HEK293 (cell line): ENCODE measurements at regions not wholly inside any gene's neighbourhood (a gene's known extent, or its start where the extent isn't known, plus 50 kb on each side); places are given as distances from the start of the nearest gene placed in this dataset.
"Not testable (repeated sequence)": the region's sequence is repeated elsewhere in the genome, so short reads cannot be mapped to it uniquely, and the experiment has no call there.

ENCODE experiments used
- CTCF ChIA-PET: fragments of 350-600 bp; formaldehyde crosslinking; extraction: SDS; loops from one replicate; lab custom pipeline; 2021; ENCODE audit warnings: antibody characterized with exemption; lab: Yijun Ruan, JAX
- POLR2A ChIA-PET: fragments of 300-600 bp; formaldehyde crosslinking; extraction: SDS; loops from one replicate; lab custom pipeline; 2020; ENCODE audit warnings: antibody characterized with exemption, inconsistent platforms; lab: Yijun Ruan, JAX
- H3K27ac ChIP-seq: fragments of 200-500 bp; sonication (Bioruptor generic); 2 replicates; pipeline ENCODE4 v1.5.1; 2014; ENCODE audit warnings: low read depth, low read length, control low read depth, inconsistent platforms; ENCODE audit errors: extremely low read depth
- H3K36me3 ChIP-seq, 2 experiments: fragments of 200-500 bp in 1 of 2; sonication (Bioruptor generic) in 1 of 2; 1 replicate in 1 of 2; 2 replicates in 1 of 2; pipeline ENCODE4 v1.5.1; 2014 to 2017; ENCODE audit warnings: inconsistent platforms in 2 of 2, low read length in 2 of 2; ENCODE audit not compliant: control insufficient read depth in 2 of 2, insufficient read depth in 1 of 2
- H3K4me1 ChIP-seq: fragments of 200-500 bp; sonication (Bioruptor generic); 2 replicates; pipeline ENCODE4 v1.5.1; 2014; ENCODE audit warnings: mild to moderate bottlenecking, low read length, inconsistent platforms; ENCODE audit not compliant: control insufficient read depth, insufficient read depth
- H3K4me3 ChIP-seq: 2 replicates; pipeline ENCODE4 v1.5.1; 2011; ENCODE audit warnings: low read depth, mild to moderate bottlenecking, control low read depth, low read length, moderate library complexity
- H3K9me3 ChIP-seq: fragments of 200-500 bp; sonication (Bioruptor generic); 2 replicates; pipeline ENCODE4 v1.5.1; 2014; ENCODE audit warnings: low read depth, low read length, inconsistent platforms; ENCODE audit not compliant: control insufficient read depth, insufficient read depth
- HOXC10 ChIP-seq: sonication (generic); formaldehyde crosslinking; IDR thresholded peaks from 2 replicates; pipeline ENCODE4 v1.8.1; 2023; ENCODE audit warnings: mild to moderate bottlenecking, missing genetic modification reagents
- IKZF3 ChIP-seq: fragments of 450-650 bp; IDR thresholded peaks from 2 replicates; pipeline ENCODE4 v1.5.0; 2018; ENCODE audit warnings: missing biosample characterization, mild to moderate bottlenecking, missing genetic modification characterization, moderate library complexity
- KLF16 ChIP-seq: fragments of 450-650 bp; formaldehyde crosslinking; IDR thresholded peaks from 2 replicates; pipeline ENCODE4 v1.5.1; 2017; ENCODE audit warnings: missing biosample characterization, missing genetic modification characterization
- OSR2 ChIP-seq: fragments of 450-650 bp; formaldehyde crosslinking; IDR thresholded peaks from 2 replicates; pipeline ENCODE4 v1.5.1; 2016; ENCODE audit warnings: missing biosample characterization, missing genetic modification characterization
- TCF7L2 ChIP-seq: IDR thresholded peaks from 2 replicates; pipeline ENCODE4 v1.6.1; 2011; ENCODE audit warnings: low read depth, mild to moderate bottlenecking, inconsistent platforms, low read length, moderate library complexity, borderline replicate concordance
- ZBTB8A ChIP-seq: fragments of 450-650 bp; formaldehyde crosslinking; IDR thresholded peaks from 2 replicates; pipeline ENCODE4 v1.5.1; 2016; ENCODE audit warnings: missing biosample characterization, missing genetic modification characterization
- ZFP37 ChIP-seq: fragments of 450-650 bp; formaldehyde crosslinking; IDR thresholded peaks from 2 replicates; pipeline ENCODE4 v1.5.1; 2016; ENCODE audit warnings: missing biosample characterization, missing genetic modification characterization
- ZNF10 ChIP-seq: fragments of 450-650 bp; formaldehyde crosslinking; IDR thresholded peaks from 2 replicates; pipeline ENCODE4 v1.5.1; 2017; ENCODE audit warnings: missing biosample characterization, missing genetic modification characterization
- ZNF112 ChIP-seq: fragments of 450-650 bp; formaldehyde crosslinking; IDR thresholded peaks from 2 replicates; pipeline ENCODE4 v1.5.0; 2017; ENCODE audit warnings: missing biosample characterization, missing genetic modification characterization
- ZNF133 ChIP-seq: fragments of 450-650 bp; formaldehyde crosslinking; IDR thresholded peaks from 2 replicates; pipeline ENCODE4 v1.5.1; 2016; ENCODE audit warnings: missing biosample characterization, missing genetic modification characterization
- ZNF146 ChIP-seq: fragments of 450-650 bp; formaldehyde crosslinking; IDR thresholded peaks from 2 replicates; pipeline ENCODE4 v1.5.1; 2016; ENCODE audit warnings: missing biosample characterization, missing genetic modification characterization
- ZNF157 ChIP-seq: fragments of 450-650 bp; formaldehyde crosslinking; IDR thresholded peaks from 2 replicates; pipeline ENCODE4 v1.5.1; 2016; ENCODE audit warnings: missing biosample characterization, missing genetic modification characterization
- ZNF2 ChIP-seq: fragments of 450-650 bp; formaldehyde crosslinking; IDR thresholded peaks from 2 replicates; pipeline ENCODE4 v1.5.1; 2016; ENCODE audit warnings: missing biosample characterization, missing genetic modification characterization
- ZNF404 ChIP-seq: fragments of 450-650 bp; formaldehyde crosslinking; IDR thresholded peaks from 2 replicates; pipeline ENCODE4 v1.5.1; 2017; ENCODE audit warnings: missing biosample characterization, missing genetic modification characterization
- ZNF514 ChIP-seq: fragments of 450-650 bp; formaldehyde crosslinking; IDR thresholded peaks from 2 replicates; pipeline ENCODE4 v1.5.1; 2016; ENCODE audit warnings: missing biosample characterization, missing genetic modification characterization
- ZNF544 ChIP-seq: fragments of 450-650 bp; formaldehyde crosslinking; IDR thresholded peaks from 2 replicates; pipeline ENCODE4 v1.5.0; 2017; ENCODE audit warnings: missing biosample characterization, missing genetic modification characterization
- ZNF621 ChIP-seq: fragments of 450-650 bp; formaldehyde crosslinking; IDR thresholded peaks from 2 replicates; pipeline ENCODE4 v1.5.1; 2017; ENCODE audit warnings: missing biosample characterization, missing genetic modification characterization
- ZNF677 ChIP-seq: fragments of 450-650 bp; IDR thresholded peaks from 2 replicates; pipeline ENCODE4 v1.5.0; 2018; ENCODE audit warnings: missing biosample characterization, mild to moderate bottlenecking, missing genetic modification characterization, moderate library complexity
- ZNF747 ChIP-seq: fragments of 450-650 bp; formaldehyde crosslinking; IDR thresholded peaks from 2 replicates; pipeline ENCODE4 v1.5.1; 2016; ENCODE audit warnings: missing biosample characterization, missing genetic modification characterization
- ZNF777 ChIP-seq: fragments of 450-650 bp; formaldehyde crosslinking; IDR thresholded peaks from 2 replicates; pipeline ENCODE4 v1.5.1; 2017; ENCODE audit warnings: missing biosample characterization, missing genetic modification characterization, borderline replicate concordance
- TF ChIP-seq, protein P1 (sequence below): fragments of 450-650 bp; formaldehyde crosslinking; IDR thresholded peaks from 2 replicates; pipeline ENCODE4 v1.5.1; 2016; ENCODE audit warnings: missing biosample characterization, missing genetic modification characterization
- TF ChIP-seq, protein P2 (sequence below): fragments of 450-650 bp; formaldehyde crosslinking; IDR thresholded peaks from 2 replicates; pipeline ENCODE4 v1.5.1; 2016; ENCODE audit warnings: missing biosample characterization, missing genetic modification characterization
- TF ChIP-seq, protein P3 (sequence below): fragments of 450-650 bp; formaldehyde crosslinking; IDR thresholded peaks from 2 replicates; pipeline ENCODE4 v1.5.1; 2017; ENCODE audit warnings: missing biosample characterization, missing genetic modification characterization

DNA sequence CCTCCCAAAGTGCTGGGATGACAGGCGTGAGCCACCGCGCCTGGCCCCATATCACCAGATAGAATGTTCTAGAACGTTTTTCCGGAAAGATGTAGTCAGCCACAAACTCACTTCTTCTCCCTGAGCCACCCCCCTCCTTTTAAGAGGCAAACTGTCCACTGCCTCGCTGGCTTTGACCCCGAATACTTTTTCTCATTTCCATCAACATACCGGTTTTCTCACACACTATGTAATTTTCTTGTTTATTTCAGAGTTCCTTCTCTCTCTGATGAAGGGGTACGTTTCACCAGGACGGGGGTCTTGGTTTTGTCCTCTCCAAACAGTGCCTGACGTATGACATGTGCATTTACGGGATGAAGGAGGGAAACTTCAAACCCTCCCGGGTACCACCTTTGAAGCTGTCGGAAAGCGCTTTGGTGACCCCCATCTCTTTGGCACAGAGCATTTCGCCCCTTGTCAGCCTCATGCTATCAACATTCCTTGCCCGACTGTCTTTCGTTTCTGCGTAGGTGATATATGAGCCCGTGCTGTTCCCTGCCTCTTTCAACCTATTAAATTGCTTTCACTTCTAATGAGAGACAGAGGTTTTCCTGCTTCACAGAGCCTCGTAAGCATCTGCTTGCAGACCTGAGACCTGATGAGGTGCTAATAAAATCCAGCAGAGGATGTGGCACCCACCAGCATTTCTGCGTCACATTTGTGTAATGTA lies 73.8 kb downstream of the CRLF2 start (continued):
- TF ChIP-seq, protein P1, sequence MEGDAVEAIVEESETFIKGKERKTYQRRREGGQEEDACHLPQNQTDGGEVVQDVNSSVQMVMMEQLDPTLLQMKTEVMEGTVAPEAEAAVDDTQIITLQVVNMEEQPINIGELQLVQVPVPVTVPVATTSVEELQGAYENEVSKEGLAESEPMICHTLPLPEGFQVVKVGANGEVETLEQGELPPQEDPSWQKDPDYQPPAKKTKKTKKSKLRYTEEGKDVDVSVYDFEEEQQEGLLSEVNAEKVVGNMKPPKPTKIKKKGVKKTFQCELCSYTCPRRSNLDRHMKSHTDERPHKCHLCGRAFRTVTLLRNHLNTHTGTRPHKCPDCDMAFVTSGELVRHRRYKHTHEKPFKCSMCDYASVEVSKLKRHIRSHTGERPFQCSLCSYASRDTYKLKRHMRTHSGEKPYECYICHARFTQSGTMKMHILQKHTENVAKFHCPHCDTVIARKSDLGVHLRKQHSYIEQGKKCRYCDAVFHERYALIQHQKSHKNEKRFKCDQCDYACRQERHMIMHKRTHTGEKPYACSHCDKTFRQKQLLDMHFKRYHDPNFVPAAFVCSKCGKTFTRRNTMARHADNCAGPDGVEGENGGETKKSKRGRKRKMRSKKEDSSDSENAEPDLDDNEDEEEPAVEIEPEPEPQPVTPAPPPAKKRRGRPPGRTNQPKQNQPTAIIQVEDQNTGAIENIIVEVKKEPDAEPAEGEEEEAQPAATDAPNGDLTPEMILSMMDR (tag by site-specific recombination) = no peak
- TF ChIP-seq KLF16 (tag by site-specific recombination) (no peak), TCF7L2 (no peak), ZNF133 (tag by site-specific recombination) (no peak), ZNF157 (tag by site-specific recombination) (no peak)

DNA sequence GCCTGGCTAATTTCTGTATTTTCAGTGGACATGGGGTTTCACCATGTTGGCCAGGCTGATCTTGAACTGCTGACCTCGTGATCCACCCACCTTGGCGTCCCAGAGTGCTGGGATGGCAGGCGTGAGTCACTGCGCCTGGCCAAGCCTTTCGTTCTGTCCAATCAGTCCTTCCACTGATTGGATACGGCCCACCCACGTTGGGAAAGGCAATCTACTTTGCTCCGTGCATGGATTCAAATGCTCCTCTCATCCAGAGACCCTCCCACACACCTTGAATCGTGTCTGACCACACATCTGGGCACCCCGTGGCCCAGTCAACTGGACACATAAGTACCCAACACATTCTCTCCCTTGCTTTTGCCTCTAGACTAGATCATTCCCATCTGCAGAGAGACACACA lies 74.9 kb downstream of the CRLF2 start:
- ChIA-PET POLR2A (no interaction called here), CTCF (no interaction called here)

DNA sequence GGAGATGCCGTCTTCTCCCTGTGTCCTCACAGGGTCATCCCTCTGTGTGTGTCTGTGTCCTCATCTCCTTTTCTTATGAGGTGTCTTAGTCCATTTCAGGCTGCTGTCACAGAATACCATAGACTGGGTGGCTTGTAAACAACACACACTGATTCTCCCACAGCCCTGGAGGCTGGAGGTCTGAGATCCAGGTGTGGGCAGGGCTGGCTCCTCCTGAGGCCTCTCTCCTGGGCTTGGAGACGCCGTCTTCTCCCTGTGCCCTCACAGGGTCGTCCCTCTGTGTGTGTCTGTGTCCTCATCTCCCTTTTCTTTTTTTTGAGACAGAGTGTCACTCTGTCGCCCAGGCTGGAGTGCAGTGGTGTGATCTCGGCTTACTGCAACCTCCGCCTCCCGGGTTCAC lies 75.9 kb downstream of the CRLF2 start:
- CTCF ChIA-PET, H3K36me3 ChIP-seq, POLR2A ChIA-PET, H3K4me3 ChIP-seq, H3K27ac ChIP-seq, H3K4me1 ChIP-seq, H3K9me3 ChIP-seq: not testable (repeated sequence)

More for the DNA sequence above, 74.9 kb downstream of the CRLF2 start:
- TF ChIP-seq ZNF10 = peak; percentile 98
- TF ChIP-seq ZNF146 (tag by site-specific recombination) = no peak
- H3K9me3 ChIP-seq = no peaks in the 10 kb centered on the region
- H3K4me3 ChIP-seq = no peak overlapping the region
- no peak overlapping the region for H3K27ac ChIP-seq
- H3K4me1 ChIP-seq = no peaks in the 10 kb centered on the region
- no peaks in the 10 kb centered on the region for H3K36me3 ChIP-seq

DNA sequence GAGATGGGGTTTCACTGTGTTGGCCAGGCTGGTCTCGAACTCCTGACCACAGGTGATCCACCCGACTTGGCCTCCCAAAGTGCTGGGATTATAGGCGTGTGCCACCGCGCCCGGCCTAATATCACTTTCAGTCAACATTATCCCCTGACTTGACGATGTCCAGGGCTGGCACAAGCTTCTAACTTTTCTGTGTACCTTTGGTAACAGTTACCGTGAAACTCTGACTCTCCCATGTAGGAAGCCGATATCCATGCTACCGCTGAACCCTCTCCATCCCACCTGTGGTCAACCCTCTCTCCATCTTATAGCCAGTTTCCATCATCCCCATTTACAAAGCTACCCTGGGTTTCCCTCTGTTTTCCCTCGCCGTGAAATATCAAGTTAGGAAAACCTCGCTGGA lies 77.5 kb downstream of the CRLF2 start:
- CTCF ChIA-PET = no interaction called here
- no peak for TF ChIP-seq HOXC10 (CRISPR knock-in tag)
- no peak for TF ChIP-seq ZFP37 (tag by site-specific recombination)
- TF ChIP-seq ZNF404 (tag by site-specific recombination) = no peak
- TF ChIP-seq ZNF777 (tag by site-specific recombination) = no peak
- no peak for TF ChIP-seq ZNF677 (tag by site-specific recombination)
- TF ChIP-seq ZNF747 (tag by site-specific recombination) = no peak
- TF ChIP-seq, all 188 proteins: peak for 0
- POLR2A ChIA-PET = no interaction called here
- Histone ChIP-seq H3K27ac (no peak overlapping the region), H3K36me3 (no peaks in the 10 kb centered on the region), H3K4me1 (no peaks in the 10 kb centered on the region), H3K4me3 (no peak overlapping the region), H3K9me3 (no peaks in the 10 kb centered on the region)

DNA sequence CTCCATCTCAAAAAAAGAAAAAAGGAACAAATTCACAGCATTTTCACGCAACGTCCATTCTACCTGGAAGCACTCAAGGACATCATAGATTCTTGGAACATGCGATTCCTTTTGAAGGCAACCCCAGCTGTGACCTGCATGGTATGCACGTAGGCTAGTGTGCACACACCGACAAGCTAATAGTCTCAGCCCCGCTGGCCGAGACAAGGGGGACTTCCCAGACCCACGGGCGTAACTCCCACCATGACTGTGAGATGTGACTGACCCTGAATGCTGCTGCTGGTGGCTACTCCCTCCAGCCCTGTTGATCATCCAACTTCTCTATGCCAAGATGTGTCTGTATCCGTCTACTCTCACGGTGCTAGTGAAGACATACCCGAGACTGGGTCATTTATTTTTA lies 78.3 kb downstream of the CRLF2 start:
- TF ChIP-seq, protein P2, sequence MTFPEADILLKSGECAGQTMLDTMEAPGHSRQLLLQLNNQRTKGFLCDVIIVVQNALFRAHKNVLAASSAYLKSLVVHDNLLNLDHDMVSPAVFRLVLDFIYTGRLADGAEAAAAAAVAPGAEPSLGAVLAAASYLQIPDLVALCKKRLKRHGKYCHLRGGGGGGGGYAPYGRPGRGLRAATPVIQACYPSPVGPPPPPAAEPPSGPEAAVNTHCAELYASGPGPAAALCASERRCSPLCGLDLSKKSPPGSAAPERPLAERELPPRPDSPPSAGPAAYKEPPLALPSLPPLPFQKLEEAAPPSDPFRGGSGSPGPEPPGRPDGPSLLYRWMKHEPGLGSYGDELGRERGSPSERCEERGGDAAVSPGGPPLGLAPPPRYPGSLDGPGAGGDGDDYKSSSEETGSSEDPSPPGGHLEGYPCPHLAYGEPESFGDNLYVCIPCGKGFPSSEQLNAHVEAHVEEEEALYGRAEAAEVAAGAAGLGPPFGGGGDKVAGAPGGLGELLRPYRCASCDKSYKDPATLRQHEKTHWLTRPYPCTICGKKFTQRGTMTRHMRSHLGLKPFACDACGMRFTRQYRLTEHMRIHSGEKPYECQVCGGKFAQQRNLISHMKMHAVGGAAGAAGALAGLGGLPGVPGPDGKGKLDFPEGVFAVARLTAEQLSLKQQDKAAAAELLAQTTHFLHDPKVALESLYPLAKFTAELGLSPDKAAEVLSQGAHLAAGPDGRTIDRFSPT (tag by site-specific recombination) = no peak
- TF ChIP-seq ZNF112 (tag by site-specific recombination) = no peak
- no peak for TF ChIP-seq IKZF3 (tag by site-specific recombination)
- TF ChIP-seq ZNF514 = no peak
- TF ChIP-seq OSR2 (tag by site-specific recombination) = no peak
- TF ChIP-seq ZNF2 (tag by site-specific recombination) = no peak
- no peak for TF ChIP-seq ZNF404 (tag by site-specific recombination)
- TF ChIP-seq, protein P3, sequence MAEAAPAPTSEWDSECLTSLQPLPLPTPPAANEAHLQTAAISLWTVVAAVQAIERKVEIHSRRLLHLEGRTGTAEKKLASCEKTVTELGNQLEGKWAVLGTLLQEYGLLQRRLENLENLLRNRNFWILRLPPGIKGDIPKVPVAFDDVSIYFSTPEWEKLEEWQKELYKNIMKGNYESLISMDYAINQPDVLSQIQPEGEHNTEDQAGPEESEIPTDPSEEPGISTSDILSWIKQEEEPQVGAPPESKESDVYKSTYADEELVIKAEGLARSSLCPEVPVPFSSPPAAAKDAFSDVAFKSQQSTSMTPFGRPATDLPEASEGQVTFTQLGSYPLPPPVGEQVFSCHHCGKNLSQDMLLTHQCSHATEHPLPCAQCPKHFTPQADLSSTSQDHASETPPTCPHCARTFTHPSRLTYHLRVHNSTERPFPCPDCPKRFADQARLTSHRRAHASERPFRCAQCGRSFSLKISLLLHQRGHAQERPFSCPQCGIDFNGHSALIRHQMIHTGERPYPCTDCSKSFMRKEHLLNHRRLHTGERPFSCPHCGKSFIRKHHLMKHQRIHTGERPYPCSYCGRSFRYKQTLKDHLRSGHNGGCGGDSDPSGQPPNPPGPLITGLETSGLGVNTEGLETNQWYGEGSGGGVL (tag by site-specific recombination) = no peak
- TF ChIP-seq ZNF621 (tag by site-specific recombination) = no peak
- TF ChIP-seq ZNF544 (tag by site-specific recombination) = no peak
- TF ChIP-seq ZBTB8A (tag by site-specific recombination) = no peak
- Histone ChIP-seq H3K9me3 (no peaks in the 10 kb centered on the region), H3K4me3 (no peak overlapping the region), H3K36me3 (no peaks in the 10 kb centered on the region), H3K4me1 (no peaks in the 10 kb centered on the region), H3K27ac (no peak overlapping the region)
- ChIA-PET CTCF (no interaction called here), POLR2A (no interaction called here)
